T-cell (primary cell): ENCODE measurements at regions not wholly inside any gene's neighbourhood (a gene's known extent, or its start where the extent isn't known, plus 50 kb on each side); places are given as distances from the start of the nearest gene placed in this dataset.

Experiments
- ATAC-seq, 4 experiments: fragments of 200-7000 bp in 3 of 4; fragments of 150-1000 bp in 1 of 4; cut with Tn5 transposase; replicated peaks in 1 of 4; 1 replicate in 3 of 4; 2 replicates in 1 of 4; pipeline ENCODE4 v1.10.0; 2021; ENCODE audit warnings: moderate library complexity in 3 of 4, mild to moderate bottlenecking in 2 of 4, moderate number of reproducible peaks in 1 of 4
- CTCF ChIA-PET, 2 donors: fragments of 300-600 bp; sonication (Branson Sonifier 250); formaldehyde crosslinking; loops; one replicate each; lab custom pipeline; 2022; ENCODE audit warnings: antibody characterized with exemption in 2 of 2; lab: Charles Lee
- POLR2A ChIA-PET, 2 donors: fragments of 300-600 bp; sonication (Branson Sonifier 250); formaldehyde crosslinking; loops; one replicate each; lab custom pipeline; 2022; ENCODE audit warnings: antibody characterized with exemption in 2 of 2; lab: Charles Lee
- DNase-seq, 35 experiments: peaks; one replicate each; pipeline versions ENCODE4 v3.0.0 to v3.0.0-alpha.2; 2013 to 2023
- H3K27ac ChIP-seq: one replicate; pipeline ENCODE4 v1.5.1; 2013; ENCODE audit warnings: low read length
- H3K27me3 ChIP-seq, 2 experiments: replicated peaks in 1 of 2; 1 replicate in 1 of 2; 2 replicates in 1 of 2; pipeline versions ENCODE4 v1.6.1 to v1.7.0; 2013; ENCODE audit warnings: low read length in 1 of 2, mixed read lengths in 1 of 2; ENCODE audit not compliant: control insufficient read depth in 2 of 2, insufficient read depth in 2 of 2; ENCODE audit errors: extremely low read depth in 1 of 2
- H3K36me3 ChIP-seq, 2 donors: 1 replicate in 1 of 2; 2 replicates in 1 of 2; pipeline versions ENCODE4 v1.6.1 to v1.7.0; 2013; ENCODE audit warnings: low read length in 1 of 2; ENCODE audit not compliant: control insufficient read depth in 2 of 2, insufficient read depth in 1 of 2; ENCODE audit errors: extremely low read depth in 1 of 2
- H3K4me1 ChIP-seq, 2 experiments: 1 replicate in 1 of 2; 2 replicates in 1 of 2; pipeline versions ENCODE4 v1.6.1 to v1.7.0; 2013; ENCODE audit warnings: low read length in 2 of 2, mixed read lengths in 1 of 2; ENCODE audit not compliant: insufficient read depth in 2 of 2, control insufficient read depth in 1 of 2; ENCODE audit errors: extremely low read depth in 1 of 2
- H3K4me3 ChIP-seq, 2 donors: 1 replicate in 1 of 2; 2 replicates in 1 of 2; pipeline versions ENCODE4 v1.5.1 to v1.7.0; 2013; ENCODE audit warnings: mild to moderate bottlenecking in 2 of 2, low read length in 1 of 2, moderate library complexity in 1 of 2; ENCODE audit not compliant: control insufficient read depth in 1 of 2; ENCODE audit errors: extremely low read depth in 1 of 2
- H3K9me3 ChIP-seq: 2 replicates; pipeline ENCODE4 v1.7.0; 2013
- H3K27ac Mint-ChIP-seq, 2 donors: one replicate each; pipeline ENCODE4 v1.8.0; 2020 to 2021; ENCODE audit warnings: mild to moderate bottlenecking in 2 of 2, mixed read lengths in 2 of 2
- H3K27me3 Mint-ChIP-seq, 2 donors: one replicate each; pipeline ENCODE4 v1.8.0; 2021 to 2022; ENCODE audit warnings: mixed read lengths in 2 of 2
- H3K36me3 Mint-ChIP-seq: one replicate; pipeline ENCODE4 v1.8.0; 2021; ENCODE audit warnings: mixed read lengths
- H3K4me1 Mint-ChIP-seq, 3 donors: one replicate each; pipeline ENCODE4 v1.8.0; 2020 to 2022; ENCODE audit warnings: mixed read lengths in 3 of 3, mild to moderate bottlenecking in 1 of 3
- H3K4me3 Mint-ChIP-seq, 3 donors: one replicate each; pipeline ENCODE4 v1.8.0; 2020 to 2022; ENCODE audit warnings: mild to moderate bottlenecking in 3 of 3, mixed read lengths in 3 of 3, moderate library complexity in 3 of 3
- H3K9me3 Mint-ChIP-seq, 3 donors: one replicate each; pipeline ENCODE4 v1.8.0; 2020 to 2022; ENCODE audit warnings: mixed read lengths in 3 of 3
- WGBS: methylation state at CpG from one replicate; pipeline ENCODE4 v1.1.5; 2013; ENCODE audit warnings: missing lambda C conversion rate; ENCODE audit not compliant: insufficient coverage; 5-methylcytosine and 5-hydroxymethylcytosine counted together

DNA sequence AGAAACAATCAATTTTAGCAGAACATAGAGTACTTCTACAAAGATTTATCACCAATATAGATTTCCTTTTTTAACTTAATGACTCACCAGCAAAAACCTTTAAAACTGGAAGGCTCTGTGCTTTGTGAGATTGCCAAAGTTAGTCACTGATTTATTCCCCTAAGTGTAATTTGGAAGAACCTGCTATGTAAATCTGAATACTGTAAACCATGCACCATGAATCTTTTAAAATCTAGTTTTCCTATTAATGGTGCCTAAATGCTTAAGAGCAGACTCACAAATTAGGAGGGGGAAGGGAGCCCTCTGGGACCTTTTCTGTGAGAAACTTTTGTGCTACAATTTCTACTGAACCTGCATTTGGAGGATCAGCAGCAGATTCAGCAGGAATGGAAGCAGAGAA is 57.8 kb upstream of the PNRC1 start:
- H3K4me1 Mint-ChIP-seq, result no peaks in the 10 kb centered on the region
- Histone ChIP-seq H3K4me3 (no peak overlapping the region), H3K9me3 (no peaks in the 10 kb centered on the region), H3K27me3 (peaks cover 0 to 4% of the 10 kb centered on the region in 2 experiments), H3K4me1 (no peaks in the 10 kb centered on the region), H3K27ac (no peak overlapping the region), H3K36me3 (no peaks in the 10 kb centered on the region)
- no peaks in the 10 kb centered on the region for H3K36me3 Mint-ChIP-seq
- ATAC-seq (no peak), DNase-seq (no peak)
- H3K9me3 Mint-ChIP-seq, result no peaks in the 10 kb centered on the region
- ChIA-PET POLR2A (no interaction called here), CTCF (no interaction called here)
- H3K27me3 Mint-ChIP-seq, result peaks cover 0 to 2% of the 10 kb centered on the region in 2 donors
- no peak overlapping the region for H3K27ac Mint-ChIP-seq
- H3K4me3 Mint-ChIP-seq, result no peak overlapping the region

GRCh38 chr6:89021629-89022028 is 58.2 kb upstream of the RNGTT start:
- Histone ChIP-seq H3K9me3 (no peaks in the 10 kb centered on the region), H3K27me3 (no peaks in the 10 kb centered on the region), H3K36me3 (no peaks in the 10 kb centered on the region), H3K4me3 (no peak overlapping the region), H3K27ac (no peak overlapping the region), H3K4me1 (no peaks in the 10 kb centered on the region)
- DNase-seq, result no peak
- no peak overlapping the region for H3K27ac Mint-ChIP-seq
- ChIA-PET CTCF (interaction anchor here in 1 of 2 donors (0.6 kb wide), 1 partner anchor 15 kb away, joined by 3 read pairs; no protein-coding TSS in a partner anchor), POLR2A (no interaction called here)
- H3K36me3 Mint-ChIP-seq, result no peaks in the 10 kb centered on the region
- no peaks in the 10 kb centered on the region for H3K4me1 Mint-ChIP-seq
- ATAC-seq, result no peak
- H3K9me3 Mint-ChIP-seq, result peaks cover 4 to 6% (median 5%) of the 10 kb centered on the region in 3 donors
- H3K27me3 Mint-ChIP-seq, result no peaks in the 10 kb centered on the region
- WGBS, result 93% methylated on average over 3 of the region's 4 CpGs
- no peak overlapping the region for H3K4me3 Mint-ChIP-seq

GRCh38 chr6:89015971-89016370 is 52.6 kb upstream of the RNGTT start:
- Mint-ChIP-seq H3K4me3 (no peak overlapping the region), H3K27ac (no peak overlapping the region), H3K4me1 (no peaks in the 10 kb centered on the region), H3K9me3 (peaks cover 4 to 12% (median 6%) of the 10 kb centered on the region in 3 donors), H3K36me3 (no peaks in the 10 kb centered on the region), H3K27me3 (no peaks in the 10 kb centered on the region)
- no peak for DNase-seq
- Histone ChIP-seq H3K27ac (no peak overlapping the region), H3K4me1 (no peaks in the 10 kb centered on the region), H3K27me3 (no peaks in the 10 kb centered on the region), H3K4me3 (no peak overlapping the region), H3K9me3 (no peaks in the 10 kb centered on the region), H3K36me3 (no peaks in the 10 kb centered on the region)
- no CpG with 5 or more reads among the region's 2 CpGs for WGBS
- ATAC-seq, result no peak
- CTCF ChIA-PET, result interaction anchor here in 1 of 2 donors (1.1 kb wide), 1 partner anchor 155 kb away, joined by 3 read pairs; no protein-coding TSS in a partner anchor
- POLR2A ChIA-PET, result no interaction called here

- ChIA-PET CTCF (no interaction called here), POLR2A (no interaction called here)
- no peaks in the 10 kb centered on the region for H3K9me3 ChIP-seq
- H3K36me3 ChIP-seq, result no peaks in the 10 kb centered on the region
- peaks cover under 1 to 1% (median under 1%) of the 10 kb centered on the region in 3 donors for H3K4me1 Mint-ChIP-seq
- H3K27ac Mint-ChIP-seq, result no peak overlapping the region
- WGBS, result 90% methylated on average over 2 of the region's 5 CpGs
- DNase-seq (no peak), ATAC-seq (no peak)
- H3K4me1 ChIP-seq, result no peaks in the 10 kb centered on the region
- no peak overlapping the region for H3K27ac ChIP-seq
- H3K36me3 Mint-ChIP-seq, result no peaks in the 10 kb centered on the region
- no peak overlapping the region for H3K4me3 Mint-ChIP-seq
- no peaks in the 10 kb centered on the region for H3K27me3 Mint-ChIP-seq
- H3K27me3 ChIP-seq, result no peaks in the 10 kb centered on the region
- peaks cover 4 to 12% (median 6%) of the 10 kb centered on the region in 3 donors for H3K9me3 Mint-ChIP-seq
- H3K4me3 ChIP-seq, result no peak overlapping the region
These were observed 50.0 kb upstream of the RNGTT start for GRCh38 chr6:89013438-89013837.
